GM23338 (cell line): ENCODE measurements at regions not wholly inside any gene's neighbourhood (a gene's known extent, or its start where the extent isn't known, plus 50 kb on each side); places are given as distances from the start of the nearest gene placed in this dataset.
A peak's percentile ranks its signal among the peaks of the same experiment; 100 is the strongest.

Experiments used
- ATAC-seq: fragments of 200-7000 bp; cut with Tn5 transposase; 3 replicates; pipeline ENCODE4 v1.9.1; 2020
- DNase-seq: peaks from one replicate; pipeline ENCODE4 v3.0.0-alpha.2; 2015; ENCODE audit warnings: low spot score
- H2AFZ ChIP-seq: fragments of 200-600 bp; sonication (generic); 2 replicates; pipeline ENCODE4 v1.8.0; 2016; ENCODE audit warnings: antibody characterized with exemption, mild to moderate bottlenecking, moderate library complexity
- H3F3A ChIP-seq: fragments of 200-600 bp; sonication (generic); replicated peaks from 2 replicates; pipeline ENCODE4 v1.8.0; 2017; ENCODE audit warnings: antibody characterized with exemption, mixed run types, low read depth
- H3K27ac ChIP-seq: fragments of 200-600 bp; sonication (generic); 2 replicates; pipeline ENCODE4 v1.6.1; 2016; ENCODE audit warnings: low read depth
- H3K27me3 ChIP-seq: fragments of 200-600 bp; sonication (generic); 2 replicates; pipeline ENCODE4 v1.8.0; 2016; ENCODE audit warnings: mild to moderate bottlenecking, mixed run types, moderate library complexity; ENCODE audit not compliant: insufficient read depth
- H3K36me3 ChIP-seq: fragments of 200-600 bp; sonication (generic); 2 replicates; pipeline ENCODE4 v1.8.0; 2016; ENCODE audit warnings: mild to moderate bottlenecking; ENCODE audit not compliant: insufficient read depth
- H3K4me1 ChIP-seq: fragments of 200-600 bp; sonication (generic); 2 replicates; pipeline ENCODE4 v1.8.0; 2016; ENCODE audit warnings: mild to moderate bottlenecking, moderate library complexity; ENCODE audit not compliant: insufficient read depth
- H3K4me2 ChIP-seq: fragments of 200-600 bp; sonication (generic); 2 replicates; pipeline ENCODE4 v1.7.1; 2017; ENCODE audit warnings: mixed run types
- H3K4me3 ChIP-seq: fragments of 200-600 bp; sonication (generic); 2 replicates; pipeline ENCODE4 v1.6.1; 2016; ENCODE audit warnings: mixed run types
- H3K79me2 ChIP-seq: fragments of 200-600 bp; sonication (generic); replicated peaks from 2 replicates; pipeline ENCODE4 v1.8.0; 2017; ENCODE audit warnings: mild to moderate bottlenecking; ENCODE audit not compliant: insufficient read depth
- H3K9me2 ChIP-seq: fragments of 200-600 bp; sonication (generic); 2 replicates; pipeline ENCODE4 v1.8.0; 2017; ENCODE audit not compliant: insufficient read depth
- H4K20me1 ChIP-seq: fragments of 200-600 bp; sonication (generic); replicated peaks from 2 replicates; pipeline ENCODE4 v1.8.0; 2017; ENCODE audit warnings: mild to moderate bottlenecking; ENCODE audit not compliant: insufficient read depth
- H3K27ac Mint-ChIP-seq: 2 replicates; pipeline ENCODE4 v1.8.0; 2020; ENCODE audit warnings: inconsistent platforms, mild to moderate bottlenecking, moderate library complexity, mixed read lengths
- H3K27me3 Mint-ChIP-seq: 3 replicates; pipeline ENCODE4 v1.8.0; 2022; ENCODE audit warnings: low read depth, mild to moderate bottlenecking, moderate library complexity, mixed read lengths, inconsistent platforms; ENCODE audit not compliant: insufficient read depth, poor library complexity
- H3K36me3 Mint-ChIP-seq: 3 replicates; pipeline ENCODE4 v1.8.0; 2021; ENCODE audit warnings: low read depth, mild to moderate bottlenecking, inconsistent platforms, moderate library complexity, mixed read lengths
- H3K4me1 Mint-ChIP-seq: 3 replicates; pipeline ENCODE4 v1.8.0; 2020; ENCODE audit warnings: mild to moderate bottlenecking, inconsistent platforms, mixed read lengths
- H3K4me3 Mint-ChIP-seq: 3 replicates; pipeline ENCODE4 v1.8.0; 2021; ENCODE audit warnings: moderate library complexity, mild to moderate bottlenecking, inconsistent platforms, mixed read lengths
- H3K9me3 Mint-ChIP-seq: 3 replicates; pipeline ENCODE4 v1.8.0; 2020; ENCODE audit warnings: moderate library complexity, mild to moderate bottlenecking, inconsistent platforms, mixed read lengths
- CREB1 ChIP-seq: fragments of 250-450 bp; sonication (Bioruptor Pico); IDR thresholded peaks from 2 replicates; pipeline ENCODE4 v1.5.0; 2020; ENCODE audit warnings: low read depth, mild to moderate bottlenecking, moderate library complexity
- CTCF ChIP-seq, 2 experiments: fragments of 200-600 bp in 1 of 2; sonication (generic) in 1 of 2; conservative IDR thresholded peaks; 2 replicates each; pipeline versions ENCODE4 v1.5.1 to v1.6.1; 2016 to 2017; ENCODE audit warnings: antibody characterized with exemption in 2 of 2, low read depth in 2 of 2, mild to moderate bottlenecking in 2 of 2, moderate library complexity in 1 of 2
- ETS1 ChIP-seq: IDR thresholded peaks from 2 replicates; pipeline ENCODE4 v1.6.1; 2016; ENCODE audit warnings: antibody characterized with exemption
- EZH2 ChIP-seq: fragments of 200-600 bp; sonication (generic); IDR thresholded peaks from one replicate; pipeline ENCODE4 v1.8.0; 2017; ENCODE audit warnings: antibody characterized with exemption, mild to moderate bottlenecking, low read depth; ENCODE audit not compliant: unreplicated experiment
- EZH2phosphoT487 ChIP-seq: fragments of 200-600 bp; sonication (generic); IDR thresholded peaks from one replicate; pipeline ENCODE4 v1.8.1; 2018; ENCODE audit warnings: antibody characterized with exemption; ENCODE audit not compliant: unreplicated experiment
- JUNB ChIP-seq: IDR thresholded peaks from one replicate; pipeline ENCODE4 v1.6.1; 2016; ENCODE audit warnings: antibody characterized with exemption; ENCODE audit not compliant: unreplicated experiment
- NANOG ChIP-seq: IDR thresholded peaks from 2 replicates; pipeline ENCODE4 v1.6.1; 2016; ENCODE audit warnings: antibody characterized with exemption, borderline replicate concordance
- POLR2AphosphoS5 ChIP-seq: IDR thresholded peaks from 2 replicates; pipeline ENCODE4 v1.6.1; 2016; ENCODE audit warnings: antibody characterized with exemption, low read depth
- REST ChIP-seq: IDR thresholded peaks from one replicate; pipeline ENCODE4 v1.6.1; 2018; ENCODE audit warnings: antibody characterized with exemption; ENCODE audit not compliant: unreplicated experiment
- STAT1 ChIP-seq: IDR thresholded peaks from one replicate; pipeline ENCODE4 v1.6.1; 2016; ENCODE audit warnings: antibody characterized with exemption; ENCODE audit not compliant: unreplicated experiment
- ZNF114 ChIP-seq: fragments of 250-450 bp; sonication (Bioruptor Pico); IDR thresholded peaks from 2 replicates; pipeline ENCODE4 v1.5.0; 2020; ENCODE audit warnings: mild to moderate bottlenecking, moderate library complexity
- ZNF331 ChIP-seq: fragments of 250-450 bp; sonication (Bioruptor Pico); IDR thresholded peaks from 2 replicates; pipeline ENCODE4 v1.5.0; 2020; ENCODE audit warnings: low read depth, mild to moderate bottlenecking, moderate library complexity
- ZNF462 ChIP-seq: fragments of 250-450 bp; sonication (Bioruptor Pico); IDR thresholded peaks from 2 replicates; pipeline ENCODE4 v1.5.0; 2020; ENCODE audit warnings: mild to moderate bottlenecking, moderate library complexity

- Mint-ChIP-seq H3K36me3 (no peaks in the 10 kb centered on the region), H3K4me3 (no peak overlapping the region), H3K4me1 (no peaks in the 10 kb centered on the region), H3K27me3 (peaks cover 1% of the 10 kb centered on the region), H3K27ac (no peak overlapping the region), H3K9me3 (no peaks in the 10 kb centered on the region)
- Histone ChIP-seq H3K79me2 (no peaks in the 10 kb centered on the region), H3K27me3 (no peaks in the 10 kb centered on the region), H3K36me3 (no peaks in the 10 kb centered on the region), H3K4me1 (no peaks in the 10 kb centered on the region), H3K4me3 (no peak overlapping the region), H2AFZ (peak overlapping the region; percentile 59; the same call in 1 of the 2 replicates), H3F3A (no peaks in the 10 kb centered on the region), H4K20me1 (no peaks in the 10 kb centered on the region), H3K9me2 (no peaks in the 10 kb centered on the region), H3K4me2 (no peak overlapping the region), H3K27ac (no peak overlapping the region)
- ATAC-seq = peak; percentile 56
- TF ChIP-seq STAT1 = no peak
- no peak for TF ChIP-seq ZNF462 (CRISPR knock-in tag)
- no peak for TF ChIP-seq NANOG
- TF ChIP-seq POLR2AphosphoS5 = no peak
- no peak for TF ChIP-seq ZNF114 (CRISPR knock-in tag)
- no peak for TF ChIP-seq EZH2phosphoT487
- no peak for TF ChIP-seq ZNF331 (CRISPR knock-in tag)
- TF ChIP-seq CTCF (conservative IDR thresholded peaks at IDR 0.05; ENCODE audit: low read depth in 2 of 2) = no peak
- no peak for TF ChIP-seq JUNB
- TF ChIP-seq CREB1 = no peak
- no peak for TF ChIP-seq ETS1
- TF ChIP-seq REST = no peak
- no peak for TF ChIP-seq EZH2
- DNase-seq = no peak
Measured at GRCh38 chr6:9335431-9335830, 900.1 kb upstream of the SLC35B3 start.
